Testis (tissue), 2 donors: ENCODE measurements at regions not wholly inside any gene's neighbourhood (a gene's known extent, or its start where the extent isn't known, plus 50 kb on each side); places are given as distances from the start of the nearest gene placed in this dataset.

Experiments
- CTCF ChIP-seq, 3 experiments: fragments of 450-650 bp in 2 of 3; fragments of 200-600 bp in 1 of 3; sonication (generic) in 1 of 3; IDR thresholded peaks; one replicate each; pipeline ENCODE4 v1.5.1; 2016 to 2019; ENCODE audit warnings: antibody characterized with exemption in 3 of 3, mild to moderate bottlenecking in 2 of 3, moderate library complexity in 1 of 3
- POLR2A ChIP-seq: fragments of 450-650 bp; IDR thresholded peaks from one replicate; pipeline ENCODE4 v1.6.1; 2017; ENCODE audit warnings: antibody characterized with exemption, mild to moderate bottlenecking, moderate library complexity

GRCh38 chr20:11166712-11167111 lies 492.9 kb upstream of the JAG1 start:
- TF ChIP-seq CTCF (IDR thresholded peaks at IDR 0.05): no peak
- TF ChIP-seq POLR2A: no peak
